Left ventricle myocardium inferior (tissue), 1 donor: ENCODE measurements at regions not wholly inside any gene's neighbourhood (a gene's known extent, or its start where the extent isn't known, plus 50 kb on each side); places are given as distances from the start of the nearest gene placed in this dataset.
A peak's percentile ranks its signal among the peaks of the same experiment; 100 is the strongest.

Experiments used
- DNase-seq: peaks from one replicate; pipeline ENCODE4 v3.0.0-alpha.2; 2020
- H3K27ac ChIP-seq: fragments of 200-600 bp; replicated peaks from 2 replicates; pipeline ENCODE4 v1.8.0; 2021
- H3K27me3 ChIP-seq: fragments of 200-600 bp; 2 replicates; pipeline ENCODE4 v1.8.0; 2021; ENCODE audit warnings: low read depth
- H3K36me3 ChIP-seq: fragments of 200-600 bp; 2 replicates; pipeline ENCODE4 v1.8.0; 2021
- H3K4me1 ChIP-seq: fragments of 200-600 bp; 2 replicates; pipeline ENCODE4 v1.8.0; 2021
- H3K4me3 ChIP-seq: fragments of 200-600 bp; 2 replicates; pipeline ENCODE4 v1.8.0; 2021; ENCODE audit warnings: mild to moderate bottlenecking, moderate library complexity
- H3K9me3 ChIP-seq: fragments of 200-600 bp; replicated peaks from 2 replicates; pipeline ENCODE4 v1.8.0; 2021
- intact Hi-C: fragments of 100-400 bp; cut with micrococcal nuclease; formaldehyde crosslinking; loops from one replicate; pipeline ENCODE4 v1.11.0; 2022
- TF ChIP-seq, protein P1 (sequence below): fragments of 200-600 bp; IDR thresholded peaks from 2 replicates; pipeline ENCODE4 v1.8.0; 2021; ENCODE audit warnings: antibody characterized with exemption, mild to moderate bottlenecking, borderline replicate concordance
- donor health status: DM: no; HTN: yes; CAD: no; lungs with severe emphysema.

- Histone ChIP-seq H3K9me3 (no peaks in the 10 kb centered on the region), H3K27ac (no peak overlapping the region), H3K27me3 (no peaks in the 10 kb centered on the region), H3K4me3 (no peak overlapping the region), H3K4me1 (no peaks in the 10 kb centered on the region), H3K36me3 (no peaks in the 10 kb centered on the region)
- TF ChIP-seq, protein P1, sequence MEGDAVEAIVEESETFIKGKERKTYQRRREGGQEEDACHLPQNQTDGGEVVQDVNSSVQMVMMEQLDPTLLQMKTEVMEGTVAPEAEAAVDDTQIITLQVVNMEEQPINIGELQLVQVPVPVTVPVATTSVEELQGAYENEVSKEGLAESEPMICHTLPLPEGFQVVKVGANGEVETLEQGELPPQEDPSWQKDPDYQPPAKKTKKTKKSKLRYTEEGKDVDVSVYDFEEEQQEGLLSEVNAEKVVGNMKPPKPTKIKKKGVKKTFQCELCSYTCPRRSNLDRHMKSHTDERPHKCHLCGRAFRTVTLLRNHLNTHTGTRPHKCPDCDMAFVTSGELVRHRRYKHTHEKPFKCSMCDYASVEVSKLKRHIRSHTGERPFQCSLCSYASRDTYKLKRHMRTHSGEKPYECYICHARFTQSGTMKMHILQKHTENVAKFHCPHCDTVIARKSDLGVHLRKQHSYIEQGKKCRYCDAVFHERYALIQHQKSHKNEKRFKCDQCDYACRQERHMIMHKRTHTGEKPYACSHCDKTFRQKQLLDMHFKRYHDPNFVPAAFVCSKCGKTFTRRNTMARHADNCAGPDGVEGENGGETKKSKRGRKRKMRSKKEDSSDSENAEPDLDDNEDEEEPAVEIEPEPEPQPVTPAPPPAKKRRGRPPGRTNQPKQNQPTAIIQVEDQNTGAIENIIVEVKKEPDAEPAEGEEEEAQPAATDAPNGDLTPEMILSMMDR, result no peak
- intact Hi-C loops, result no loop called here
- no peak for DNase-seq
Observed at GRCh38 chr1:164922585-164922984, 363.6 kb downstream of the PBX1 start.

GRCh38 chr1:164921493-164921892, 362.5 kb downstream of the PBX1 start:
- no peaks in the 10 kb centered on the region for H3K4me1 ChIP-seq
- TF ChIP-seq, protein P1, result no peak
- no peak for DNase-seq
- no peaks in the 10 kb centered on the region for H3K36me3 ChIP-seq
- intact Hi-C loops, result no loop called here
- no peak overlapping the region for H3K4me3 ChIP-seq
- no peaks in the 10 kb centered on the region for H3K27me3 ChIP-seq
- no peak overlapping the region for H3K27ac ChIP-seq
- no peaks in the 10 kb centered on the region for H3K9me3 ChIP-seq

GRCh38 chr1:164918140-164918539, 359.2 kb downstream of the PBX1 start:
- TF ChIP-seq, protein P1, result no peak
- DNase-seq, result no peak
- Histone ChIP-seq H3K9me3 (no peaks in the 10 kb centered on the region), H3K36me3 (no peaks in the 10 kb centered on the region), H3K4me3 (no peak overlapping the region), H3K27ac (no peak overlapping the region), H3K4me1 (no peaks in the 10 kb centered on the region), H3K27me3 (no peaks in the 10 kb centered on the region)
- intact Hi-C loops, result no loop called here

DNA sequence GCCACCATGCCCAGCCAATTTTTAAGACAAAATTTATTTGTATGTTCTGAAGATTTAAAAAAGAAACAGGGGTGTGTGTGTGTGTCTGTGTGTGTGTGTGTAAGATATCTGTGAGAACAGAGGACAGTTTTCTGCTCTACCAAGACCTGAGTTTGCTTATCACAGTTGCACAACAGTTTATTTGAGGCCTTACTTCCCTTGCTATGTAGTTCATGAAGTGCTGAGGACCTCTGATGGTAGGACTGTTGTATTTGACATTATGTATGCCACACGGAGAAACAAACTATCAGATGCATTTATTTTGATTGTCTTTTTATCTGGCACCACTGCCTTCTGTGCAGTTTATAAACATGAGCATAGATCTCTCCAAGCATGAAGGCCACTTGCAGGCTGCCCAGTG, 355.2 kb downstream of the PBX1 start:
- Histone ChIP-seq H3K9me3 (no peaks in the 10 kb centered on the region), H3K27ac (no peak overlapping the region), H3K4me1 (peaks cover 9% of the 10 kb centered on the region), H3K27me3 (no peaks in the 10 kb centered on the region), H3K36me3 (no peaks in the 10 kb centered on the region), H3K4me3 (no peak overlapping the region)
- DNase-seq, result no peak
- intact Hi-C loops, result no loop called here
- TF ChIP-seq, protein P1, result peak; percentile 53

GRCh38 chr1:164912290-164912689, 353.3 kb downstream of the PBX1 start:
- no peaks in the 10 kb centered on the region for H3K9me3 ChIP-seq
- peak overlapping the region; percentile 51 for H3K4me3 ChIP-seq
- peak; percentile 37 for DNase-seq
- H3K27me3 ChIP-seq, result no peaks in the 10 kb centered on the region
- TF ChIP-seq, protein P1, result no peak
- H3K27ac ChIP-seq, result peak overlapping the region; percentile 54
- H3K4me1 ChIP-seq, result peaks cover 9% of the 10 kb centered on the region
- intact Hi-C loops, result no loop called here
- no peaks in the 10 kb centered on the region for H3K36me3 ChIP-seq

- Histone ChIP-seq H3K27ac (no peak overlapping the region), H3K4me1 (peaks cover 9% of the 10 kb centered on the region), H3K27me3 (no peaks in the 10 kb centered on the region), H3K36me3 (no peaks in the 10 kb centered on the region), H3K9me3 (no peaks in the 10 kb centered on the region), H3K4me3 (no peak overlapping the region)
- no peak for DNase-seq
- intact Hi-C loops, result no loop called here
- TF ChIP-seq, protein P1, result no peak
Observed at GRCh38 chr1:164910671-164911070, 351.7 kb downstream of the PBX1 start.
